GM13977 (cell line): ENCODE measurements at regions not wholly inside any gene's neighbourhood (a gene's known extent, or its start where the extent isn't known, plus 50 kb on each side); places are given as distances from the start of the nearest gene placed in this dataset.

Experiments
- DNase-seq: peaks from one replicate; pipeline ENCODE4 v3.0.0; 2012; ENCODE audit warnings: low spot score
- in situ Hi-C: fragments of 300-500 bp; cut with MboI; formaldehyde crosslinking; loops from one replicate; pipeline ENCODE4 v1.12.0; 2022; ENCODE audit warnings: low sequenced_read_pairs, low pct_unique_long_range_greater_than_20kb, mixed read lengths, inconsistent platforms; ENCODE audit not compliant: unreplicated experiment
- TF ChIP-seq, protein P1 (sequence below): IDR thresholded peaks from 2 replicates; pipeline ENCODE4 v1.5.1; 2012; ENCODE audit warnings: mild to moderate bottlenecking, control low read depth; ENCODE audit not compliant: insufficient read depth; ENCODE audit errors: extremely low read depth, missing control alignments

DNA sequence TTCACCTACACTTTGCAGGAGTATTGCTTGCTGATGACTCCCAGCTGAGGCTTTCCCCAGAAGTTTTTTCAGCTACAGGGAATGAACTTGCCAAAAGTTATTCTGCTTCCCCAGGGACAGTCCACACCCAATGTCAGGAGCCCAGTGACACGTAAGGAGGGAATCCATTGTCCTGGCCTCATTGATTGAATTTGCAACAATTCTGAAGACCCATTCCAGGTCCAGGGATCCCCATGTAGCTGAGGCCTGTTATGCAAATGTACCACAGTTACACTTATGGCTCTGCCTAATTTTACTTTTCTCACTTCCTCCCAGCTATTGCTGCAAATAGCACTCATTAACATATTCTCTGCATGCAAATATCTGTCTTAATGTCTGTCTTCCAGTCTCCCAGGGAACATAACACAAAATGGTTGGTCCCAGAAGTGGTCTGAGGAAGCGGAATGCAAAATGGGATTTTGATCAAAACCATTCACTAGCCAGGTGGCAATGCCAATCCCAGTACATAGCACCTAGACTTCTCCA lies 113.7 kb upstream of the ACTRT1 start:
- TF ChIP-seq, protein P1, sequence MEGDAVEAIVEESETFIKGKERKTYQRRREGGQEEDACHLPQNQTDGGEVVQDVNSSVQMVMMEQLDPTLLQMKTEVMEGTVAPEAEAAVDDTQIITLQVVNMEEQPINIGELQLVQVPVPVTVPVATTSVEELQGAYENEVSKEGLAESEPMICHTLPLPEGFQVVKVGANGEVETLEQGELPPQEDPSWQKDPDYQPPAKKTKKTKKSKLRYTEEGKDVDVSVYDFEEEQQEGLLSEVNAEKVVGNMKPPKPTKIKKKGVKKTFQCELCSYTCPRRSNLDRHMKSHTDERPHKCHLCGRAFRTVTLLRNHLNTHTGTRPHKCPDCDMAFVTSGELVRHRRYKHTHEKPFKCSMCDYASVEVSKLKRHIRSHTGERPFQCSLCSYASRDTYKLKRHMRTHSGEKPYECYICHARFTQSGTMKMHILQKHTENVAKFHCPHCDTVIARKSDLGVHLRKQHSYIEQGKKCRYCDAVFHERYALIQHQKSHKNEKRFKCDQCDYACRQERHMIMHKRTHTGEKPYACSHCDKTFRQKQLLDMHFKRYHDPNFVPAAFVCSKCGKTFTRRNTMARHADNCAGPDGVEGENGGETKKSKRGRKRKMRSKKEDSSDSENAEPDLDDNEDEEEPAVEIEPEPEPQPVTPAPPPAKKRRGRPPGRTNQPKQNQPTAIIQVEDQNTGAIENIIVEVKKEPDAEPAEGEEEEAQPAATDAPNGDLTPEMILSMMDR, result no peak
- no peak for DNase-seq
- in situ Hi-C loops, result no loop called here

DNA sequence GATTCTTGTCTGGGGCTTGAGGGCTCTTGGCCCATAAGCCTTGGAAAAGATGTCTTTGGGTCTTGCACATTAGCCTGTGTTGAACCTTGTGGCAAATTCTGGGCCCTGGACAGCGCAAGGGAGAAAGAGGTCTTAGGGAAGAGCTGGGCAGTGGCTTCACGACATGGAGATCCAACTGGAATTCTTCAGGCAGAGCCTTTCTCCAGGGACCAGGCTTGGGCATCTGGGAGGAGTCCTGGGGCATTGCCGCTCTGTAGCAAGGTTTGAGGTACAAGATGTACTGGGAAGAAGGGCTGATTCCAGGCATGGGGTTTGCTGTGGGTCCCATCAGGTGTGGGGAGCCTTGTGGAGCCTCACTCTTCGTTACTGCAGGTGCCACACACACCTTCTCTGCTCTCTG lies 104.0 kb upstream of the ACTRT1 start:
- DNase-seq, result no peak
- TF ChIP-seq, protein P1, result no peak
- in situ Hi-C loops, result no loop called here

DNA sequence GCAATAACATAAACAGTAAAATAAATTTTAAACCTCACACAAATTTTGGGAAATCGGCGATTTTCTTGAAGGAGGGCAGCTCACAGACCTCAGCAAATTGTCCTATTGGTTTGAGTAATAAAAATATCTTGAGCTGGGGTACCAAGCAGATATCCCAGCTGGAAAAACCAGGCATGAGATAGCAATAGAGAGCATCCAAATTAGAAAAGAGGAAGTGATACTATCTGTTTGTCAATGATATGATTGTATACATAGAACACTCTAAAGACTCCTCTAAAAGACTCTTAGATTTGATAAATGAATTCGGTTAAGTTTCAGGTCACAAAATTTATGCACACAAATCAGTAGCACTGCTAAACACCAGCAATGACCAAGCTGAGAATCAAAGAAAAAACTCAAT lies 90.5 kb upstream of the ACTRT1 start:
- in situ Hi-C loops, result no loop called here
- DNase-seq, result no peak
- TF ChIP-seq, protein P1, result no peak

DNA sequence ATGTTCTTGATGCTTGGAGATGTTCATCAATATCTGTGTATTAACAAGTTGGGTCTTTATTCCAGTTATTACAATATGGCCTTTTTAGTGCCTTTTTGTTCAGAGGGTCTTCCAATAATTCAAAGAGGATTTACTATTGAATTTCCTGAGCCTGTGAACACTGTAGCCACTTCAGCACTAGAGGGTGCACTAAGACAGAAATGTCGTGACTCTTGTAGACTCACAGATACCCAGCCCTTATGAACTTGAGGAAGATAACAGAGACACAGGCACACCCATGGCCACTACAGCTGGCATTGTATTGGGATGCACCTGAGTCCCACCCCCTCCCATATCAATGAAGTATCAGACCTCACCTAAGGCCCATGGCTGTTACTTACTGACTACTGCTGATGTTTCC lies 54.4 kb upstream of the ACTRT1 start:
- TF ChIP-seq, protein P1, result peak; percentile 65
- peak; percentile 4 for DNase-seq
- in situ Hi-C loops, result no loop called here

DNA sequence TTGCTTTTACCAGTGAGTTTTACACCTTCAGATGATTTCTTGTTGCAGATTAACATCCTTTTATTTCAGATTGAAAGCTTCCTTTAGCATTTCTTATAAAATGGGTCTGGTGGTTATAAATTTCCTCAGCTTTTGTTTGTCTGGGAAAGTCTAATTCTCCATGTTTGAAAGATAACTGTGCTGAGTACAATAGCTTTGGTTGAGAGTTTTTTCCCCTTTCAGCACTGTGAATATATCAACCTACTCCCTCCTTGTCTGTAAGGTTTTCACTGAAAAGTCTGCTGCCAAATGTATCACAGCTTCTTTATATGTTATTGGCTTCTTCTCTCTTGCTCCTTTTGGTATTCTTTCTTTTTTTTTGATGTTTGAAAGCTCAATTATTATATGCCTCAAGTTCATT lies 53.5 kb upstream of the ACTRT1 start:
- DNase-seq, result no peak
- TF ChIP-seq, protein P1, result no peak
- in situ Hi-C loops, result no loop called here
